GM21367 (cell line): ENCODE measurements at regions not wholly inside any gene's neighbourhood (a gene's known extent, or its start where the extent isn't known, plus 50 kb on each side); places are given as distances from the start of the nearest gene placed in this dataset.

Experiments
- ATAC-seq: cut with Tn5 transposase; IDR thresholded peaks from one replicate; pipeline ENCODE4 v1.9.1; 2021; ENCODE audit not compliant: unreplicated experiment

DNA sequence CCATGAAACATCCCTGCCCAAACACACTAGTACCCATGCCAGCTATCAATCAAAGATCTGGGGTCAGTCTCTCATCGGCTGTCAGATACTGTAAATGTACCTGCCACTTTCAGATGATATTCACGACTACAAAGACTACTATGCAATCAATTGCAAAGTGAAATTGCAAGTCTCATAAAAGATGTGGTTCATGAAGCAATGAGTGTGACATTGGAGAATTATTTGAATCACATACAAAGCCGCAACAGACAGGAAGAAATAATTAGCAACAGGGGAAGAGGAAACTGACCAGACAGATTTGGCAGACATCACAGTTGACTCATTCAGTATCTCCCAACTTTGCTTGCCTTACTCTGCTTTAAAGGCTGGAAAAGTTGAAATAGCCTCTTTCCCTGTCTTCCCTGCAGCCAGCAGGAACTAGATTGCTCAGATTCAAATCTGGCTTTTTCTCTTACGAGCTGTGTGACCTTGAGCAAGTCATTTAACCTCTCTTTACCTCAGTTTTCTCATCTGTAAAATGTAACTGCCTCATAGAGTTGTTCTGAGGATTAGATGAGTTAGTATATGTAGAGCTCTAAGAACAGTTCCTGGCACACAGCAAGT is 95.7 kb upstream of the C3orf80 start:
- ATAC-seq = peak; percentile 52

DNA sequence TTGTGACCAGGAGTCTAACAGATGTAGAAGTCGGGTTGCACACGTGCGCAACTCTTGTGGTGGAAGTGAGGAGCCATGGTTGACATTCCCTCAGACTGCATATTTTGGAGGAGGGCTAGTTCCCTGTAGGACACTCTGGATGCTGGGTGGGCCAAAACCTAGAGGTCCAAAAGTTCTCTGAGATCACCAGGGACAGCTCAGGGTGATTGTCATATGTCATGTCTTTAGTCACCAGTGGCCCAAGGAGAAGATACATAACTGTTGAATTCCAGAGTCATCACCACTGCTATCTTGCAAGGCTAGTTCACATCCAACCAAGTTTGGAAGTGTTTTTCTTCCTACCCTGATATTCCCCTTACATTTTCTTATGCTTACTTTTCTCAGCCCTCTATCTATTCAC is 95.2 kb upstream of the C3orf80 start:
- ATAC-seq = no peak

DNA sequence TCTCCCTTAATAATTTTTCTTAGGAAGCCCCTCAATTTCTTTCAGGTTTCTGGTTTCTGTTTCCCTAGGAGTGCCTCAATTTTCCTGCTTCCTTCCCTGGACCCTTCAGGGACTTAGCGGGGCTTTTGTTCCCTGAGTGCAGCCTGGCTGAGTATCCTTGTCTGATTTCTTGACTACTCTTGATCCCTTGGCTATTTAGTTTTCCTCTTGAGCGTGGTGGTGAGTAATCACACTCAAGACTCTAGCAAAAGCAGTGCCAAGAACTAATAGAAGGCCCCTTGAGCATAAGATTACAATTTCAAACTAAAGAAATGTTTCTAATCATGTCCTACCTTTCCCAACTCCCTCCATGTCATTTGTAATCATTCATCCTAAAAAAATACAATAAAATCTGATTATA is 94.3 kb upstream of the C3orf80 start:
- ATAC-seq = no peak

- ATAC-seq = no peak
These were observed 93.0 kb upstream of the C3orf80 start for GRCh38 chr3:160132226-160132625.

GRCh38 chr3:160133757-160134156 is 91.5 kb upstream of the C3orf80 start:
- ATAC-seq = no peak

GRCh38 chr3:160134454-160134853 is 90.8 kb upstream of the C3orf80 start:
- ATAC-seq = no peak

GRCh38 chr3:160134964-160135363 is 90.3 kb upstream of the C3orf80 start:
- ATAC-seq = no peak

GRCh38 chr3:160135851-160136250 is 89.4 kb upstream of the C3orf80 start:
- no peak for ATAC-seq

- no peak for ATAC-seq
These were observed 88.8 kb upstream of the C3orf80 start for GRCh38 chr3:160136421-160136820.

DNA sequence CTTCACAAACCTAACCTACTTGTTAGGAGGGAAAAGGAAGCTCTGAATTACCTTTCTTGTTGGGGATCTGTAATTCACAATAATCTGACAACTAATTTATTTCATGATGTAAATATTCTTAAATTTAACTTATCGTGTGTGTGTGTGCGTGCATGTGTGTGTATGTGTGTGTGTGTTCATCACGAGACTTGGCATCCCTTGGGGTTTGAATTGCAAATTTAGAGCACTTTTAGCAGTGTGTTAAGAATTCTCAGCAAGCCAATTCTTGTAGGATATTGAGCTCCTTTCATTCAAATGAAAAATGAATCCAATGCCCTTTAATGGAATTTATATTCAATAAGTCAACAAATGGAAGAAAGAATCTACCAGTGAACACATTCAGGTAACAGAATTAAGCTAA is 85.9 kb upstream of the C3orf80 start:
- ATAC-seq = no peak

DNA sequence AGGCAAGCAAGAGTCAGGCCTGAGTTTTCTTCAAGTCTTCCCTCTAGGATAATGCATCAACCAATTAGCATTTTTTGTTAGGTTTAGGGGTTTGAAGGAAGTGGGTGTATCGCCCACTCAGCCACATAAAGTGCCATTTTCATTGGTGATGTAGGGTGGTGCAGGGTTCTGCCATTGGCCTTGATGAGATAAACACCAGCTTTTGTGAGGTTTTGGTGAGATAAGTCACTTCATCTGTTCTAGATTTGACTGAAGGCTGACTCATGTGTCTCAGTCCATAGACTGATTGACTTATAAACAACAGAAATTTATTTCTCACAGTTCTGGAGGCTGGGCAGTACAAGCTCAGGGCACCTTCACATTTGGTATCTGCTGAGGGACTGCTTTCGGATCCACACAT is 84.5 kb upstream of the C3orf80 start:
- ATAC-seq = no peak

DNA sequence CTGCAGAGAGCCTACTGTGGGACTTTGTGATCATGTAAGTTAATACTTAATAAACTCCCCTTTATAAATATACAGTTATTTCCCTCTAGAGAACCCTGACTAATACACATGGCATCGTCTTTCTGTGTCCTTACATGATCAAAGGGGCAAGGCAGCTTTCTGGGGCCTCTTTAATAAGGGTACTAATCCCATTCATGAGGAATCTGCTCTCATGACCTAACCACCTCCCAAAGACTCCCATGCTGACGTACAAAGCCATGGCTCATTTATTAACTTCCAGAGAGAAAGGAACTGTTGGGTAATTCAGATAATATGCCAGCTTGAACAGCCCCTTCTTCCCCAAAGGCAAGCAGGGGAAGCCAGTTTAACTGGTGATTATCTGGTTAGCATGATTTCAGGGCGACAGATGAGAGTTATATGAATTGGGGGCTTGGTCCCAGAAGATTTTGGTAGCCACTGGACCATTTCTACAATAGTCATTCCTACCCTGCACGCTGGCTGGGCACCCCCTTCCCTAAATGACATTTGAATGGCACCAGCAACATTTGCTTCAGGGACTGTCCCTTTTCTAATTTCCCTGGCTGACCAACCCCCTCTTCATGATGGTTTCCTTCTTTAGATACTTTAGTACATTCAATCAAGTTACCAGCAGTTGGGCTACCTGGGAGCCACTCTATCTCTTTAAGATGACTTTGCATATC is 83.6 kb upstream of the C3orf80 start:
- no peak for ATAC-seq

DNA sequence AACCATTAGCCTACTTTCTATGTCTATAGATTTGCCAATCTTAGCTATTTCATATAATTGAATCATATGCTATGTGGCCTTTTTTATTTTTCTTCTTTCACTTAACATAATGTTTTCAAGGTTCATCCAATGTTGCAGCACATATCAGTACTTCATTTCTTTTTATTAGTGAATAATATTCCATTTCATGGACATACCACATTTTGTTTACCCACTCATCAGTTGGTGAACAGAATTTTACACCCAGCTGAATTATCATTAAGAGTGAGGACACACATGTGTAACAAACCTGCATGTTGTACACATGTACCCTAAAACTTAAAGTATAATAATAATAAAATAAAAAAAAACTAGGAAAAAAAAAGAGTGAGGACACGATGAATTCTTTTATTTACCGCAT is 81.7 kb upstream of the C3orf80 start:
- ATAC-seq = no peak

- ATAC-seq = no peak
These were observed 75.2 kb upstream of the C3orf80 start for GRCh38 chr3:160150066-160150465.

DNA sequence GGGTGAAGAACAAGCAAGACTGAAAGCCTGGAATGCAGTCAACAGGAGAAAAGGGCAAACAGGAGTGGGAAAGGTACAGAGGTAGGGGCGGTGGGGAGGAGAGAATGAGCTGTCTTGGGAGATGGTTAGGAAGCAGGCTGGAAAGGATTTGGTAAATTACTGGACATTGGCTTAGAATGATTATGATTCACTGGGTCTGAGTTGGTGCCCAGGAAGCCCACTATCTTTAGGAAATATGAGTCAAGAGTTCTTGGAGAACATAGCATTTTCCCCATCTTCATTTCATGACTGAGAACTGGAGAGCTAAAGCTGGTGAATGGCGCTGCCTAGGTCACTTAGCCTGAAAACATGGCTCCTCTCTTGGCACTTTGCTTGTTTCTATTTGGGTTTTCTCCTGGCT is 74.7 kb upstream of the C3orf80 start:
- no peak for ATAC-seq

GRCh38 chr3:160152638-160153037 is 72.6 kb upstream of the C3orf80 start:
- no peak for ATAC-seq

DNA sequence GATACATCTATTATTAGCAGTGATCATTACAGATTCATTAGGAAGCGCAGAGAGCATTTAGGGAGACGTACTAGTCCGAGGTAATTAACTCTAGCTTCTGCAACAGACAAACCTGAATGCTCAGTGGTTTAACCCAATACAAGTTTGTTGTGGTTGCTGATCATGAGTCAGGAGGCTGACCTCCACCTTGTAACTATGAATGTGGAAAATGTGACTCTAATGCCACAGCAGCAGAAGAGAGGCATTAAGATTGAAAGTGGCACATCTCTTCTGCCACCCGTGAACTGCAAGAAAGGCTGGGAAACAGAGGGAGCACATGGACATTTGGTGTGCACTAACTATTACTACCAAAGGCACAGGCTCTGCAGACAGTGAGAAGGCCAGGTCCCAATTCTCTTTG is 71.2 kb upstream of the C3orf80 start:
- no peak for ATAC-seq

GRCh38 chr3:160154596-160154995 is 70.6 kb upstream of the C3orf80 start:
- no peak for ATAC-seq

- no peak for ATAC-seq
These were observed 67.9 kb upstream of the C3orf80 start for GRCh38 chr3:160157321-160157720.

DNA sequence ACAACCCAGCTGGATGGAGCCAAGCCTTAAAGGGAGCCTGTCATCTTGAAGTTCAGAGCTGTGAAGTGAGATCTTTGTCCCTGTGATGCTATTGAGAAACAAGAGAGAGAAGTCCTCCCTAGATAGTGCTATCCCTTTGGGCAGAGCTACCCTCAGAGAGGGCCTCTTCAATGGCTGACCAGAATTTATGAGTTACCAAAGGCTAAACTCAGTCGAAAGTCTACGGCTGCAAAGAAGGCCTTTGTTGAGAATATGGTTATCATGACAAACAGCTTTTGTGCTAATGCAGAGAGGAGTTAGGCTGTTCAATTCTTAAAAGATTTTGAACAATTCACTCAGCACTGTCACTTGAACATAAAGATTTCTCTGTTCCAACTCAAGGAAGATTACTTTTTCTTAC is 65.9 kb upstream of the C3orf80 start:
- no peak for ATAC-seq

- no peak for ATAC-seq
These were observed 65.4 kb upstream of the C3orf80 start for GRCh38 chr3:160159806-160160205.

DNA sequence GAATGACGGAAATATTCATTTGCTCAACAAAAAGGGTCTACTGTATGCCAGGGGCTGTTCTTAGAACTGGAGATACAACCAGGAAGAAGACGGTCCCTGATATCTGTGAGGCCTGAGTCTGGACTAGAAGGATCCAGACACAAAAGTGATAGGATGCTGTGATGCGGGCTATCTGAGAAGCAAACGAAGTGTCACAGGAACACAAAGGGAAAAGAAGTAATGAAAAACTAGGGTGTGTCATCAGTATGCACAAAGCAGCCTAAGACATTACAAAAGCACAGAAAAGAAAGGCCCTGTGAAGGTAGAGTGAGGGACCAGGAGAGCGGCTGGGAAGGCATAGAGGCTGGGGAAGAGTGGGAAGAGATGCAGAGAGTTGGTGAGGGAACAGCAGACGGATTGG is 63.3 kb upstream of the C3orf80 start:
- no peak for ATAC-seq

DNA sequence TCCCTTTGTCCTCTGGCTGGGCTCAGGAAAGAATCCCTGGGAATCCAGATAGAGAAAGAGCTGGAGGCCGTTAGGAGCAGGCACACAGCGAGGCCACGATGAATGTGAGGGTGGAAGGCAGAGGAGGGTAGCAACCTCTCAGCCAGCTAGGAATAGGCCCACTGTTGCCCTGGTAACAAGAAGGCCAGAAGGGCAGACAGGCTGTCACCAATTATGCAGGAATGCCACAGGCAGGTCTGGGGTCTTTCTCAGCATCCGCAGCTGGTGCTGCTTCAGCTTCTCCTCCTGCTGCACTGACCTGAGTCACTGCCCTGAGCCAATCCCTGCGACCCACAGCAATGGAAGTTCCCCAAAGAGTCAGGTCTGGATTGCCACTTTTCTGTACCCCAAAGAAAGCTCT is 62.8 kb upstream of the C3orf80 start:
- ATAC-seq = no peak
